ENCODE measurements at regions not wholly inside any gene's neighbourhood (a gene's known extent, or its start where the extent isn't known, plus 50 kb on each side); places are given as distances from the start of the nearest gene placed in this dataset.

DNA sequence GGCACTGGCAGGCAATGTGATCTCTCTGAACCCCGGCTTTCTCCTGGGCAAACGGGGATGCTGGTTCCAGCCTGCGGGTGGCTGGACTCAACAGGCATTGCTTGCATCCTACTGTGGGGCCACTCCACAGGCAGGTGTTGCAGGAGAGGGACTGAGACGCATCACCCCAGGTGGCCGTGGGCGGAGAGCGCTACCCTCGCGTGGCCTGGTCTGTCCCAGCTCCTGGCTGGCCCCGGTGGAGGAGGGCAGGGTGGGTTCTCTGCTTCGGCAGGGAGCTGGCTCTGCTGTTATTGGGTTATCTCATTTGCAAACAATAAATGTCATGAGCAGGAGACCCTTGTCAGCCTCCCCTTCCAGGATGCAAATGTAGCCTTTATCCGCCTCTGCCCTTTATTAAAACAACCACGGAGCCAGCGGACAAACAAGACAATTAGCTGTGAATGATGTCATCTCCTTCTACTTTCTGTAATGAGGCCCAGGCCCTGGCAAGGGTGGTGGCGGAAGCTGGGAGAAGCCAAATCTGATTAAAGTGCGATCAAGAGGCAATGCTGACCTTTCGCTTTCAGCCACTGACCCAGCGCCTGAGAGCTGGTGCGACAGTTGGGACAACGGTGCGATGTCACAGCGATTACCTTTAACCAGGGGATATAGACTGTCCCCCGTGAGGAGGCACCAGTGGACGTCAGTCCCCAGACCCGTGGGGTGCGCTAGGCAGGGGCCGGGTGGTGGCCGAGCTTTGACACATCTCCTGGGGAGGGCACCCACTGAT is 161.8 kb downstream of the KIF26A start:
- Histone ChIP-seq H3K79me2 (no peaks in the 10 kb centered on the region), H3K27ac (no peak overlapping the region), H3K4me1 (ENCODE audit: insufficient read depth) (no peaks in the 10 kb centered on the region), H3K27me3 (no peaks in the 10 kb centered on the region), H3K36me3 (replicated peaks; ENCODE audit: insufficient read depth, low read depth) (no peaks in the 10 kb centered on the region), H2AFZ (no peak overlapping the region), H3K4me2 (no peak overlapping the region), H4K20me1 (ENCODE audit: insufficient read depth, poor library complexity, severe bottlenecking) (no peaks in the 10 kb centered on the region), H3K9me2 (replicated peaks; ENCODE audit: insufficient read depth) (no peaks in the 10 kb centered on the region), H3K9me3 (ENCODE audit: low read depth) (no peaks in the 10 kb centered on the region), H3K4me3 (no peak overlapping the region)
- WGBS (ENCODE audit: low lambda C conversion rate, missing lambda C conversion rate) = 50% methylated on average over 28 of the region's 28 CpGs
- TF ChIP-seq EZH2 (IDR thresholded peaks at IDR 0.05; ENCODE audit: borderline replicate concordance) (no peak), EZH2phosphoT487 (IDR thresholded peaks at IDR 0.05; ENCODE audit: low read depth, severe bottlenecking, unreplicated experiment) (no peak)
- TF ChIP-seq, protein P1, sequence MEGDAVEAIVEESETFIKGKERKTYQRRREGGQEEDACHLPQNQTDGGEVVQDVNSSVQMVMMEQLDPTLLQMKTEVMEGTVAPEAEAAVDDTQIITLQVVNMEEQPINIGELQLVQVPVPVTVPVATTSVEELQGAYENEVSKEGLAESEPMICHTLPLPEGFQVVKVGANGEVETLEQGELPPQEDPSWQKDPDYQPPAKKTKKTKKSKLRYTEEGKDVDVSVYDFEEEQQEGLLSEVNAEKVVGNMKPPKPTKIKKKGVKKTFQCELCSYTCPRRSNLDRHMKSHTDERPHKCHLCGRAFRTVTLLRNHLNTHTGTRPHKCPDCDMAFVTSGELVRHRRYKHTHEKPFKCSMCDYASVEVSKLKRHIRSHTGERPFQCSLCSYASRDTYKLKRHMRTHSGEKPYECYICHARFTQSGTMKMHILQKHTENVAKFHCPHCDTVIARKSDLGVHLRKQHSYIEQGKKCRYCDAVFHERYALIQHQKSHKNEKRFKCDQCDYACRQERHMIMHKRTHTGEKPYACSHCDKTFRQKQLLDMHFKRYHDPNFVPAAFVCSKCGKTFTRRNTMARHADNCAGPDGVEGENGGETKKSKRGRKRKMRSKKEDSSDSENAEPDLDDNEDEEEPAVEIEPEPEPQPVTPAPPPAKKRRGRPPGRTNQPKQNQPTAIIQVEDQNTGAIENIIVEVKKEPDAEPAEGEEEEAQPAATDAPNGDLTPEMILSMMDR (IDR thresholded peaks at IDR 0.05; ENCODE audit: poor library complexity) = no peak
- DNase-seq (ENCODE audit: low spot score) = no peak

DNA sequence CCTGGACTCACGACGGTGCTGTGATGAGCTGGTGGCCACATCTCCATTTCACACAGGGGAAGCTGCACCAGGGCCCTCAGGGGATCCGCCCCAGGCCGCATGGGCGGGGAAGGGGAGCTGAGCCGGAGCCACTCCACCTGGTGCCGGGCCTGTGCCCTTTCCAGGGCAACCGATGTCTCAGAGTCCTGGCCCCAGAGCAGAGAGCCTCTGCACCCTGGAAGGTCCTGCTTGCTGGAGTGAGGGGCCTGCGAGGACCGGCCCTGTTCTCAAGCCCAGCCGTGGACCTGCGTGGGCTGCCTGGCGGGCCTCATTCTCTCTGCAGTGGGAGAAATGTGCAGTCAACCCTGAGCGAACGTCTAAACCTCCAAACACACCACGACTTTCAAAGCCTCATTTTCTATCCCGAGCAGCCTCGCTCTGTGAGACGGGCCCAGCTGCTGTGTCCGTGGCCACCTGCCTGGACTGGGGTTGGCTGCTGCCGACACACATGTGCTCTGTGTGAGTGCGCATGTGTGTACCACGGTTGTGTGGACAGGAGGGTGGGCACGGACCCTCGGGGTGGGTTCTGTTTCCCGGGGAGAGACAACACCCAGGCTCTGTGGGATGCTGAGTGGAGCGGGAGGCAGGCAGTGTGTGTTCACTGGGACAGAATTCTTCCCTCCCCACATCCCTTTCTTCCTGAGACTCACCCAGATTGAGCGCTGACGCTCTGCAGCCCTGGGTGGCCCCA is 163.5 kb downstream of the KIF26A start:
- H3K27ac ChIP-seq = no peak overlapping the region
- WGBS (ENCODE audit: low lambda C conversion rate, missing lambda C conversion rate) = 91% methylated on average over 28 of the region's 29 CpGs
- no peaks in the 10 kb centered on the region for H3K79me2 ChIP-seq

DNA sequence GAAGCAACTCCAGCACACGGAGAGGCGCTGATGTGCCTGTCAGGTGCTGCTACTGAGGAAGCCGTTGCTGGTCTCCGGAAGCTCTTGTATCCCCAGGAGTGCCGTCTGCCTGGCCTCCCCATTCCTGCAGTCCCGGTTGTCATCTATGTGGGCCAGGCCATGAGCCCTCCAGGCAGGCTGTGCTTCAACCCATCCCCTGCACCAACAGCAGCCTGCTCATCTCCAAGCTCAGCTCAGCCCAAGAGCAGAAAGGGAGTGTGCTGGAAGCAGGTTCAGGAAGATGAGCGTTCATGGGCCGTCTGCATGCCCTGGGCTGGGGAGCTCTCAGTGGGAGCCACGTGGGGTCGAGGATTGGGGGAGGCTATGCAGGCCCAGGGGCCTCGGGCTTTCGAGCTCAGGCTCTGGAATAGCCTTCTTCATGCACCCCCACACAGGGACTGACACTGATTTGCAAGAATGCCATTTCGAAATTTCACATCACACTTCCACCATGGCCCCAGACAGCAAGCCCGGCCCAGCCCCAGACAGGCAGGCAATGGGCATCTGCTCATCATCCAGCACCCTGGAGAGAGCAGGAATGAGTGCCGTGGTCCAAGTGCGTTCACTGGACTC is 164.5 kb downstream of the KIF26A start:
- TF ChIP-seq, protein P1 (IDR thresholded peaks at IDR 0.05; ENCODE audit: poor library complexity) = no peak
- TF ChIP-seq EZH2phosphoT487 (IDR thresholded peaks at IDR 0.05; ENCODE audit: low read depth, severe bottlenecking, unreplicated experiment) (no peak), EZH2 (IDR thresholded peaks at IDR 0.05; ENCODE audit: borderline replicate concordance) (no peak)
- Histone ChIP-seq H3K9me2 (replicated peaks; ENCODE audit: insufficient read depth) (no peaks in the 10 kb centered on the region), H3K79me2 (no peaks in the 10 kb centered on the region), H3K36me3 (replicated peaks; ENCODE audit: insufficient read depth, low read depth) (no peaks in the 10 kb centered on the region), H3K4me1 (ENCODE audit: insufficient read depth) (no peaks in the 10 kb centered on the region), H2AFZ (no peak overlapping the region), H4K20me1 (ENCODE audit: insufficient read depth, poor library complexity, severe bottlenecking) (no peaks in the 10 kb centered on the region), H3K9me3 (ENCODE audit: low read depth) (no peaks in the 10 kb centered on the region), H3K4me2 (no peak overlapping the region), H3K27me3 (no peaks in the 10 kb centered on the region), H3K4me3 (no peak overlapping the region), H3K27ac (no peak overlapping the region)
- DNase-seq (ENCODE audit: low spot score) = no peak
- WGBS (ENCODE audit: low lambda C conversion rate, missing lambda C conversion rate) = 83% methylated on average over 16 of the region's 16 CpGs

More for the DNA sequence above, 163.5 kb downstream of the KIF26A start:
- Histone ChIP-seq H3K4me2 (no peak overlapping the region), H4K20me1 (ENCODE audit: insufficient read depth, poor library complexity, severe bottlenecking) (no peaks in the 10 kb centered on the region), H3K9me3 (ENCODE audit: low read depth) (no peaks in the 10 kb centered on the region), H3K4me3 (no peak overlapping the region), H3K4me1 (ENCODE audit: insufficient read depth) (no peaks in the 10 kb centered on the region), H3K9me2 (replicated peaks; ENCODE audit: insufficient read depth) (no peaks in the 10 kb centered on the region), H3K36me3 (replicated peaks; ENCODE audit: insufficient read depth, low read depth) (no peaks in the 10 kb centered on the region), H3K27me3 (no peaks in the 10 kb centered on the region), H2AFZ (no peak overlapping the region)
- no peak for TF ChIP-seq EZH2 (IDR thresholded peaks at IDR 0.05; ENCODE audit: borderline replicate concordance)
- TF ChIP-seq, protein P1 (IDR thresholded peaks at IDR 0.05; ENCODE audit: poor library complexity) = no peak
- TF ChIP-seq EZH2phosphoT487 (IDR thresholded peaks at IDR 0.05; ENCODE audit: low read depth, severe bottlenecking, unreplicated experiment) = no peak
- DNase-seq (ENCODE audit: low spot score) = no peak
